GM12873 (cell line): ENCODE measurements at regions not wholly inside any gene's neighbourhood (a gene's known extent, or its start where the extent isn't known, plus 50 kb on each side); places are given as distances from the start of the nearest gene placed in this dataset.

ENCODE experiments used
- CTCF ChIP-seq: IDR thresholded peaks from 2 replicates; pipeline ENCODE4 v1.5.1; 2012; ENCODE audit warnings: low read depth, mild to moderate bottlenecking, moderate library complexity, low read length, control low read depth; ENCODE audit not compliant: insufficient read depth; ENCODE audit errors: missing control alignments

- TF ChIP-seq CTCF, result no peak
Observed at GRCh38 chr2:200119236-200119635, 163.9 kb downstream of the MAIP1 start.

- TF ChIP-seq CTCF, result no peak
Observed at GRCh38 chr2:200121931-200122330, 166.5 kb downstream of the MAIP1 start.

GRCh38 chr2:200122683-200123082 is 167.3 kb downstream of the MAIP1 start:
- TF ChIP-seq CTCF, result no peak

GRCh38 chr2:200125444-200126284 is 170.3 kb downstream of the MAIP1 start:
- TF ChIP-seq CTCF, result no peak

- no peak for TF ChIP-seq CTCF
Observed at GRCh38 chr2:200127848-200128247, 172.5 kb downstream of the MAIP1 start.

- TF ChIP-seq CTCF, result no peak
Observed at GRCh38 chr2:200128296-200128695, 172.9 kb downstream of the MAIP1 start.

GRCh38 chr2:200129721-200130462 is 174.5 kb downstream of the MAIP1 start:
- no peak for TF ChIP-seq CTCF
